ENCODE measurements at regions not wholly inside any gene's neighbourhood (a gene's known extent, or its start where the extent isn't known, plus 50 kb on each side); places are given as distances from the start of the nearest gene placed in this dataset.

- TF ChIP-seq CTCF (IDR thresholded peaks at IDR 0.05) (no peak), POLR2A (IDR thresholded peaks at IDR 0.05) (no peak)
Observed at GRCh38 chr7:152913492-152913891, 153.9 kb downstream of the ACTR3B start.

Measured in Peyer's patch (tissue), 4 donors.